Chondrocyte (in vitro differentiated cells): ENCODE measurements at regions not wholly inside any gene's neighbourhood (a gene's known extent, or its start where the extent isn't known, plus 50 kb on each side); places are given as distances from the start of the nearest gene placed in this dataset.

Source experiments
- DNase-seq: peaks from one replicate; pipeline ENCODE4 v3.0.0; 2021; ENCODE audit warnings: mixed read lengths, low spot score
- H3K27ac Mint-ChIP-seq: one replicate; pipeline ENCODE4 v1.8.0; 2021; ENCODE audit warnings: mild to moderate bottlenecking, moderate library complexity, mixed read lengths; ENCODE audit not compliant: unreplicated experiment
- H3K27me3 Mint-ChIP-seq: 2 replicates; pipeline ENCODE4 v1.8.0; 2021; ENCODE audit warnings: low read depth, mixed read lengths
- H3K36me3 Mint-ChIP-seq: 2 replicates; pipeline ENCODE4 v1.8.0; 2021; ENCODE audit warnings: low read depth, mixed read lengths
- H3K4me1 Mint-ChIP-seq: 2 replicates; pipeline ENCODE4 v1.8.0; 2021; ENCODE audit warnings: low read depth, mild to moderate bottlenecking, mixed read lengths
- H3K4me3 Mint-ChIP-seq: one replicate; pipeline ENCODE4 v1.8.0; 2021; ENCODE audit warnings: mild to moderate bottlenecking, moderate library complexity, mixed read lengths; ENCODE audit not compliant: unreplicated experiment
- H3K9me3 Mint-ChIP-seq: 2 replicates; pipeline ENCODE4 v1.8.0; 2021; ENCODE audit warnings: low read depth, mixed read lengths
- CTCF ChIP-seq: fragments of 200-600 bp; sonication (generic); IDR thresholded peaks from 2 replicates; pipeline ENCODE4 v1.5.0; 2021; ENCODE audit warnings: antibody characterized with exemption, mild to moderate bottlenecking, moderate library complexity

GRCh38 chr7:97337849-97338248, 220.4 kb downstream of the SDHAF3 start:
- no peak for TF ChIP-seq CTCF
- Mint-ChIP-seq H3K36me3 (no peaks in the 10 kb centered on the region), H3K27ac (no peak overlapping the region), H3K4me1 (no peaks in the 10 kb centered on the region), H3K4me3 (no peak overlapping the region), H3K27me3 (no peaks in the 10 kb centered on the region), H3K9me3 (peaks cover 16% of the 10 kb centered on the region)
- no peak for DNase-seq

- no peak for TF ChIP-seq CTCF
- peaks cover 4% of the 10 kb centered on the region for H3K9me3 Mint-ChIP-seq
- H3K4me1 Mint-ChIP-seq, result no peaks in the 10 kb centered on the region
- H3K4me3 Mint-ChIP-seq, result no peak overlapping the region
- DNase-seq, result no peak
- H3K27me3 Mint-ChIP-seq, result no peaks in the 10 kb centered on the region
- no peaks in the 10 kb centered on the region for H3K36me3 Mint-ChIP-seq
- no peak overlapping the region for H3K27ac Mint-ChIP-seq
These were observed 225.0 kb downstream of the SDHAF3 start for GRCh38 chr7:97342512-97342911.

- DNase-seq, result no peak
- Mint-ChIP-seq H3K27ac (no peak overlapping the region), H3K9me3 (peaks cover 13% of the 10 kb centered on the region), H3K36me3 (peaks cover 2% of the 10 kb centered on the region), H3K4me3 (no peak overlapping the region), H3K4me1 (no peaks in the 10 kb centered on the region), H3K27me3 (no peaks in the 10 kb centered on the region)
- TF ChIP-seq CTCF, result no peak
These were observed 228.9 kb downstream of the SDHAF3 start for GRCh38 chr7:97346349-97346748.

- no peak overlapping the region for H3K27ac Mint-ChIP-seq
- H3K9me3 Mint-ChIP-seq, result peaks cover 24% of the 10 kb centered on the region
- no peak for TF ChIP-seq CTCF
- peaks cover 4% of the 10 kb centered on the region for H3K27me3 Mint-ChIP-seq
- H3K36me3 Mint-ChIP-seq, result peaks cover 2% of the 10 kb centered on the region
- no peak overlapping the region for H3K4me3 Mint-ChIP-seq
- DNase-seq, result no peak
- no peaks in the 10 kb centered on the region for H3K4me1 Mint-ChIP-seq
These were observed 234.0 kb downstream of the SDHAF3 start for GRCh38 chr7:97351488-97351887.

- DNase-seq, result no peak
- Mint-ChIP-seq H3K4me3 (no peak overlapping the region), H3K9me3 (peaks cover 4% of the 10 kb centered on the region), H3K36me3 (no peaks in the 10 kb centered on the region), H3K27me3 (peaks cover 4% of the 10 kb centered on the region), H3K4me1 (no peaks in the 10 kb centered on the region), H3K27ac (no peak overlapping the region)
- TF ChIP-seq CTCF, result no peak
These were observed 240.0 kb downstream of the SDHAF3 start for GRCh38 chr7:97357459-97357858.
